ENCODE measurements at regions not wholly inside any gene's neighbourhood (a gene's known extent, or its start where the extent isn't known, plus 50 kb on each side); places are given as distances from the start of the nearest gene placed in this dataset.

DNA sequence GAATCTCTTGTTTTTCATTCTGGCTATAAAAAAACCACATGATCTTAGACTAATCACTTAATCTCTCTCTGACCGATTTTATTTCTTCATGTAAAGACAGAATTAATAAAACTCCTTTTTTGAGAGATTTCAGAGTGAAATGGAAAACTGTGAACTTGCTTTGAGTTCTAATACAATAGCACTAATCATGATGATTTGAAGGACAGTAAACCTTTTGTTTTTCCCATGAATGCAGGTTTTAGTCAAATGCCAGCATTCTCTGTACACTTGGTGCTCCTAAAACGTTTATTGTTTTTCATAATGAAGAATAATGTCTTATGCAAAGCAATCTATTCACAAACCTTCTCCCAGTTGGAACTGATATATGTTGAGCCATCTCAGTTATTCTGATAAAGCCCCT is 86.8 kb downstream of the SLC24A2 start:
- H3K4me3 Mint-ChIP-seq (ENCODE audit: unreplicated experiment): no peak overlapping the region
- no peaks in the 10 kb centered on the region for H3K4me1 Mint-ChIP-seq (ENCODE audit: unreplicated experiment)
- no peaks in the 10 kb centered on the region for H3K9me3 Mint-ChIP-seq (ENCODE audit: unreplicated experiment)
- no peaks in the 10 kb centered on the region for H3K36me3 Mint-ChIP-seq (ENCODE audit: low read depth, unreplicated experiment)
- TF ChIP-seq, protein P1, sequence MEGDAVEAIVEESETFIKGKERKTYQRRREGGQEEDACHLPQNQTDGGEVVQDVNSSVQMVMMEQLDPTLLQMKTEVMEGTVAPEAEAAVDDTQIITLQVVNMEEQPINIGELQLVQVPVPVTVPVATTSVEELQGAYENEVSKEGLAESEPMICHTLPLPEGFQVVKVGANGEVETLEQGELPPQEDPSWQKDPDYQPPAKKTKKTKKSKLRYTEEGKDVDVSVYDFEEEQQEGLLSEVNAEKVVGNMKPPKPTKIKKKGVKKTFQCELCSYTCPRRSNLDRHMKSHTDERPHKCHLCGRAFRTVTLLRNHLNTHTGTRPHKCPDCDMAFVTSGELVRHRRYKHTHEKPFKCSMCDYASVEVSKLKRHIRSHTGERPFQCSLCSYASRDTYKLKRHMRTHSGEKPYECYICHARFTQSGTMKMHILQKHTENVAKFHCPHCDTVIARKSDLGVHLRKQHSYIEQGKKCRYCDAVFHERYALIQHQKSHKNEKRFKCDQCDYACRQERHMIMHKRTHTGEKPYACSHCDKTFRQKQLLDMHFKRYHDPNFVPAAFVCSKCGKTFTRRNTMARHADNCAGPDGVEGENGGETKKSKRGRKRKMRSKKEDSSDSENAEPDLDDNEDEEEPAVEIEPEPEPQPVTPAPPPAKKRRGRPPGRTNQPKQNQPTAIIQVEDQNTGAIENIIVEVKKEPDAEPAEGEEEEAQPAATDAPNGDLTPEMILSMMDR (IDR thresholded peaks at IDR 0.05; ENCODE audit: unreplicated experiment): no peak
- no peak for DNase-seq (ENCODE audit: low spot score)
- peaks cover 2% of the 10 kb centered on the region for H3K27me3 Mint-ChIP-seq (ENCODE audit: unreplicated experiment)
- no peak overlapping the region for H3K27ac Mint-ChIP-seq (ENCODE audit: unreplicated experiment)

DNA sequence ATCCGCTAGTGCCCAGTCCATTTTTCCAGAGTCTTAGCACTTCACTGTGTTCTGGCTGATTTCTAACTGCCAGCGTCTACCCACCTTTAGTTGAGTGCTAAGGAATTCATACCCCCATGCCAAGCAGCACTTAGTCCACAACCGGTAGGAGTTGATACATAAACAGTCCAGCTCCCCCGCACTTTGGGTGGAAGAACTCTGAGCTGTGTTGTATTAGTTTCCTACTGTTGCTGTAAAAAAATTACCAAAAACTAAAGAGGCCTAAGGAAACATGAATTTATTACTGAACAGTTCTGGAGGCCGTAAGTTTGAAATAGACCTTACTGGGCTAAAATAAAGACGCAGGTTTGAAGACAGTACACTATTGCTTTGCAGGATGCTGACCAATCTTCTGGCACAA is 87.6 kb downstream of the SLC24A2 start:
- Mint-ChIP-seq H3K4me1 (ENCODE audit: unreplicated experiment) (no peaks in the 10 kb centered on the region), H3K27me3 (ENCODE audit: unreplicated experiment) (peaks cover 2% of the 10 kb centered on the region), H3K9me3 (ENCODE audit: unreplicated experiment) (no peaks in the 10 kb centered on the region), H3K27ac (ENCODE audit: unreplicated experiment) (no peak overlapping the region), H3K4me3 (ENCODE audit: unreplicated experiment) (no peak overlapping the region), H3K36me3 (ENCODE audit: low read depth, unreplicated experiment) (no peaks in the 10 kb centered on the region)
- TF ChIP-seq, protein P1 (IDR thresholded peaks at IDR 0.05; ENCODE audit: unreplicated experiment): no peak
- no peak for DNase-seq (ENCODE audit: low spot score)

DNA sequence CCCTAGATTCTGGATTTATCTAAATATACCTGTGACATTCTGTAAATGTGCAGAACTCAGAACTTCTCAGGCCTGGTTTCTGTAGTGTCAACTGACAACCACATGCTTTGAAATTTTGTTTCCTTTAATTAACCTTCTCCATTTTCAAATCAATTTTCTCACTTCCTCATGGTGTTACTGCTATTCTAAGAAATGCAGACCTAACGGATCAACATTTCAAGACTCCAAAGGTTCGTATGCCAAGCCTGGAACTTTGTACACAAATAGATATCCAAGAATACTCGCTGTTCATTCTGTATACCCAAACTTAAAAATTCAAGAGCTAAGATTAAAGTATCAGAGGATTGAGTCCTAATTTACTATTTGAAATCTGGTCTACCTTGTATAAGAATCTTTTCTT is 88.1 kb downstream of the SLC24A2 start:
- H3K36me3 Mint-ChIP-seq (ENCODE audit: low read depth, unreplicated experiment): no peaks in the 10 kb centered on the region
- H3K27me3 Mint-ChIP-seq (ENCODE audit: unreplicated experiment): peaks cover 2% of the 10 kb centered on the region
- DNase-seq (ENCODE audit: low spot score): no peak
- H3K9me3 Mint-ChIP-seq (ENCODE audit: unreplicated experiment): no peaks in the 10 kb centered on the region
- H3K4me3 Mint-ChIP-seq (ENCODE audit: unreplicated experiment): no peak overlapping the region
- TF ChIP-seq, protein P1 (IDR thresholded peaks at IDR 0.05; ENCODE audit: unreplicated experiment): no peak
- H3K4me1 Mint-ChIP-seq (ENCODE audit: unreplicated experiment): no peaks in the 10 kb centered on the region
- no peak overlapping the region for H3K27ac Mint-ChIP-seq (ENCODE audit: unreplicated experiment)

DNA sequence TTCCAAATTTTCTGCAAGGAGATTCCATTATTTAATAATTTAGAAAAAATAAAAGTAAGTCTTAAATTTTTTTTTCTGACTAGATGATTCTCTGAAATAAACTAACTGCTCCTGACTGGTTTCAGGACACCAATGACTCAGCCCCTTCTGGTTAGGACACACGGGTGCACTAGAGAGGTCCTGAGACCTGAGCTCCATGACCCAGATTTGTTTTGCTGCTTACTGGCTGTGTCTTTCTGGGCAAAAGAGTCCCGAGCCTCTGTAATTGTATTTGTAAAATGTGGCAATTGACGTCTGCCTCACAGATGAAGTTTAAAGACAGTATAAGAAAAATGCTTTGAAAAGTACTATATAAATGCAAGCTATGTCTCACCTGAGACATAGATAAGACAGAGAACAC is 89.1 kb downstream of the SLC24A2 start:
- TF ChIP-seq, protein P1 (IDR thresholded peaks at IDR 0.05; ENCODE audit: unreplicated experiment): no peak
- Mint-ChIP-seq H3K4me1 (ENCODE audit: unreplicated experiment) (no peaks in the 10 kb centered on the region), H3K36me3 (ENCODE audit: low read depth, unreplicated experiment) (no peaks in the 10 kb centered on the region), H3K27me3 (ENCODE audit: unreplicated experiment) (peaks cover 2% of the 10 kb centered on the region), H3K4me3 (ENCODE audit: unreplicated experiment) (no peak overlapping the region), H3K27ac (ENCODE audit: unreplicated experiment) (no peak overlapping the region), H3K9me3 (ENCODE audit: unreplicated experiment) (no peaks in the 10 kb centered on the region)
- DNase-seq (ENCODE audit: low spot score): no peak

DNA sequence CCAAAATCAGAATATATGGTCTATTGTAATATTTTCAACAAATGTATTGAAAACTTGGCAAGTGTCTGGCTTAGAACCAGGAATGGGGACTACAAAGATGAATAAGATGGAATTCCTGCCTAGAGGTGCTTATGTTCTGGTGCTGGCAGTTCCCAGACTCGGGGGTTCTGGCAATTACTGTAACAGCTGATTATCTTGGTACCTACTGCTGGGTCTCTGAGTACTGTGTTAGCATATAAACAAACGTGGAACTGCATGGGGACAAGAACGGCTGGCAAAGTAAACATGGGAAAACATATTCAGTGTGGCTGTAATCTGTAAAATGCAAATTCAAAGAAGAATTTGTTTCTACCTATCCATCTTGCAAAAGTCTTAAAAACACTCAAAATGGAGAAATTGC is 89.9 kb downstream of the SLC24A2 start:
- DNase-seq (ENCODE audit: low spot score): no peak
- no peaks in the 10 kb centered on the region for H3K9me3 Mint-ChIP-seq (ENCODE audit: unreplicated experiment)
- H3K27ac Mint-ChIP-seq (ENCODE audit: unreplicated experiment): no peak overlapping the region
- H3K36me3 Mint-ChIP-seq (ENCODE audit: low read depth, unreplicated experiment): no peaks in the 10 kb centered on the region
- peaks cover 2% of the 10 kb centered on the region for H3K27me3 Mint-ChIP-seq (ENCODE audit: unreplicated experiment)
- H3K4me1 Mint-ChIP-seq (ENCODE audit: unreplicated experiment): no peaks in the 10 kb centered on the region
- no peak overlapping the region for H3K4me3 Mint-ChIP-seq (ENCODE audit: unreplicated experiment)
- TF ChIP-seq, protein P1 (IDR thresholded peaks at IDR 0.05; ENCODE audit: unreplicated experiment): no peak

All from endothelial cell (in vitro differentiated cells).